RWPE2 (cell line): ENCODE measurements at regions not wholly inside any gene's neighbourhood (a gene's known extent, or its start where the extent isn't known, plus 50 kb on each side); places are given as distances from the start of the nearest gene placed in this dataset.

Source experiments
- ATAC-seq: fragments of 200-7000 bp; cut with Tn5 transposase; 3 replicates; pipeline ENCODE4 v1.9.1; 2021; ENCODE audit warnings: low read depth
- DNase-seq: peaks from one replicate; pipeline ENCODE4 v3.0.0-alpha.2; 2020; ENCODE audit warnings: low spot score
- H3K27ac ChIP-seq: fragments of 450-650 bp; 2 replicates; pipeline ENCODE4 v1.5.1; 2017; ENCODE audit warnings: mild to moderate bottlenecking; ENCODE audit not compliant: poor library complexity, severe bottlenecking
- H3K27me3 ChIP-seq: fragments of 250-450 bp; sonication (Bioruptor Pico); 2 replicates; pipeline ENCODE4 v1.5.1; 2021; ENCODE audit warnings: mild to moderate bottlenecking, moderate library complexity; ENCODE audit not compliant: insufficient read depth, poor library complexity, severe bottlenecking
- H3K36me3 ChIP-seq: fragments of 250-450 bp; sonication (Bioruptor Pico); 2 replicates; pipeline ENCODE4 v1.5.1; 2020; ENCODE audit warnings: low read depth, mild to moderate bottlenecking, moderate library complexity
- H3K4me1 ChIP-seq: fragments of 250-450 bp; sonication (Bioruptor Pico); 2 replicates; pipeline ENCODE4 v1.5.1; 2021; ENCODE audit warnings: mild to moderate bottlenecking, moderate library complexity; ENCODE audit not compliant: insufficient read depth, poor library complexity, severe bottlenecking
- H3K4me3 ChIP-seq: fragments of 250-450 bp; sonication (Bioruptor Pico); 2 replicates; pipeline ENCODE4 v1.5.1; 2021; ENCODE audit warnings: mild to moderate bottlenecking, moderate library complexity; ENCODE audit not compliant: severe bottlenecking
- H3K9me3 ChIP-seq: fragments of 250-450 bp; sonication (Bioruptor Pico); 2 replicates; pipeline ENCODE4 v1.5.1; 2021; ENCODE audit warnings: mild to moderate bottlenecking, moderate library complexity; ENCODE audit not compliant: severe bottlenecking
- TF ChIP-seq, protein P1 (sequence below): fragments of 450-650 bp; IDR thresholded peaks from one replicate; pipeline ENCODE4 v1.5.1; 2017; ENCODE audit warnings: mild to moderate bottlenecking, moderate library complexity; ENCODE audit not compliant: poor library complexity, severe bottlenecking

DNA sequence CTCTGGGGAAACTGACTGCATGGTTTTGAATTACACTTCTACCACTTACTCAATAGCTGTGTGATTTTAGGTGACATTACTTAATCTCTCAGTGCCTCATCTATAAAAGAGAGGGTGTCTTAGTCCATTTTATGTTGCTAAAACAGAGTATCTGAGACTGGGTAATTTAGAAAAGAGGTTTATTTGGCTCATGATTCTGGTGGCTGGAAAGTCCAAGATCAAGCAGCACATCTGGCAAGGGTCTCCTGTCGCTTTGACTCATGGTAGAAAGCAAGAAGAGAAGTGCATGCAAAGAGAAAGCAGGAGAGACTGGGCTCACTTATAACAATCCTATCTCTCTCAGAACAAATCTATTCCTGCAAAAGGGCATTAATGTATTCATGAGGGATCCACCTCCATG is 132.4 kb upstream of the IRX5 start:
- no peak for ATAC-seq
- Histone ChIP-seq H3K27ac (no peak overlapping the region), H3K27me3 (no peaks in the 10 kb centered on the region), H3K9me3 (no peaks in the 10 kb centered on the region), H3K4me3 (no peak overlapping the region), H3K4me1 (no peaks in the 10 kb centered on the region), H3K36me3 (no peaks in the 10 kb centered on the region)
- DNase-seq = no peak
- TF ChIP-seq, protein P1, sequence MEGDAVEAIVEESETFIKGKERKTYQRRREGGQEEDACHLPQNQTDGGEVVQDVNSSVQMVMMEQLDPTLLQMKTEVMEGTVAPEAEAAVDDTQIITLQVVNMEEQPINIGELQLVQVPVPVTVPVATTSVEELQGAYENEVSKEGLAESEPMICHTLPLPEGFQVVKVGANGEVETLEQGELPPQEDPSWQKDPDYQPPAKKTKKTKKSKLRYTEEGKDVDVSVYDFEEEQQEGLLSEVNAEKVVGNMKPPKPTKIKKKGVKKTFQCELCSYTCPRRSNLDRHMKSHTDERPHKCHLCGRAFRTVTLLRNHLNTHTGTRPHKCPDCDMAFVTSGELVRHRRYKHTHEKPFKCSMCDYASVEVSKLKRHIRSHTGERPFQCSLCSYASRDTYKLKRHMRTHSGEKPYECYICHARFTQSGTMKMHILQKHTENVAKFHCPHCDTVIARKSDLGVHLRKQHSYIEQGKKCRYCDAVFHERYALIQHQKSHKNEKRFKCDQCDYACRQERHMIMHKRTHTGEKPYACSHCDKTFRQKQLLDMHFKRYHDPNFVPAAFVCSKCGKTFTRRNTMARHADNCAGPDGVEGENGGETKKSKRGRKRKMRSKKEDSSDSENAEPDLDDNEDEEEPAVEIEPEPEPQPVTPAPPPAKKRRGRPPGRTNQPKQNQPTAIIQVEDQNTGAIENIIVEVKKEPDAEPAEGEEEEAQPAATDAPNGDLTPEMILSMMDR = no peak

DNA sequence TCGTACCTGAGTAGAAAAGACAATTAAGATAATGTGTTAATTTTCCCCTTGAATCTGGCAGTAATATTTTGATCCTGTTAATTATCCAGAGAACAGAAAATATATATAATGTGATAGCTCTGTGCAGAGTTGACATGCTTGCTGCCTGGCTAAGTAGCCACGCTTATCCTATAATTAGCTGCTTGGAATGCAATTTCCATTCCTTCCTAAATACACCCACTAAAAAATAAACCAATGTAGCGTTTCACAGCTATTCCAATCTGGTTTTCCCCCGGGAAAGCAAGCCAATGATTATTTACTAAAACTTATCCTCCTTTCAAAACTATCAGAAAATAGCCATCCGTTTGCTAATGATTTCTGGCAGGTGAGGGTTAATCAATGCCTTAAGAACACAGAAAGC is 134.5 kb upstream of the IRX5 start:
- TF ChIP-seq, protein P1 = no peak
- no peaks in the 10 kb centered on the region for H3K9me3 ChIP-seq
- H3K27ac ChIP-seq = no peak overlapping the region
- no peaks in the 10 kb centered on the region for H3K27me3 ChIP-seq
- DNase-seq (no peak), ATAC-seq (no peak)
- no peak overlapping the region for H3K4me3 ChIP-seq
- H3K4me1 ChIP-seq = no peaks in the 10 kb centered on the region
- no peaks in the 10 kb centered on the region for H3K36me3 ChIP-seq

DNA sequence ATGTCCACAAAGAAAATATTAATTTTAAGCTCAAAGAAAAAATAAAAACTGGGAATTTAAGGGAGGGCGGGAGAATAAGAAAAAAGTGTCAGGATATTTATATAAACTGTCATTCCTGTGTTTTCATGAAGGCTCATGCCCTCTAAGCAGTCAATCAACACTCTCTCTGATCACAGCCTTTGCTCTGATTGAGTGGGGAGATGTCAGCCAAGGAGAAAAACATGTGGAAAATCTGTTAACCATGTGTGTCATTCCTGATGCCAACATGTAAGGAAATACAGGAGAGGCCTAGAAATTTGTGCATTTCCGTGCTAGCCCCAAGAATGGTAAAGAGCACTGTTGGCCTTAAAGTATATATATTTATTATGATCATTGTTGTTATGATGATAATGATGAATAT is 137.9 kb upstream of the IRX5 start:
- DNase-seq = no peak
- Histone ChIP-seq H3K4me3 (no peak overlapping the region), H3K36me3 (no peaks in the 10 kb centered on the region), H3K9me3 (no peaks in the 10 kb centered on the region), H3K27ac (no peak overlapping the region), H3K4me1 (no peaks in the 10 kb centered on the region), H3K27me3 (no peaks in the 10 kb centered on the region)
- ATAC-seq = no peak
- TF ChIP-seq, protein P1 = no peak

DNA sequence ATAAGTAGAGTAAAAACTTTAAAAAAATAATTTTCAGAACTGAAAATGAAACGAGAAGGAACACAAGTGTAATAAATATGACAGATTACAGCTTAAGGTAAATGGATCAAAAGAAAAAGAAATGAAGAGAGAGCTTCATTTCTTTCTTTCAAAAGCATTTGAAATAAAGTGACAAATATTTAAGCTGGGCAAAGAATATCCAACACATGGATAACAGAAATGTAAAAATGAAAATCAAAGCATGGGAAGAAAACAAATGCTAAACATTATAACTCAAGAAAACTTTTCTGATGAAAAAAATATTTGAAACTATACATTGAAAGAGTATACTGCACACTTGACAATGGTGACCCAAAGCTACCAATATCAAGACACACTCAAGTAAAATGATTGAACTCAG is 143.6 kb upstream of the IRX5 start:
- no peaks in the 10 kb centered on the region for H3K27me3 ChIP-seq
- no peak overlapping the region for H3K4me3 ChIP-seq
- TF ChIP-seq, protein P1 = no peak
- ATAC-seq (no peak), DNase-seq (no peak)
- H3K27ac ChIP-seq = no peak overlapping the region
- H3K4me1 ChIP-seq = no peaks in the 10 kb centered on the region
- no peaks in the 10 kb centered on the region for H3K36me3 ChIP-seq
- no peaks in the 10 kb centered on the region for H3K9me3 ChIP-seq

DNA sequence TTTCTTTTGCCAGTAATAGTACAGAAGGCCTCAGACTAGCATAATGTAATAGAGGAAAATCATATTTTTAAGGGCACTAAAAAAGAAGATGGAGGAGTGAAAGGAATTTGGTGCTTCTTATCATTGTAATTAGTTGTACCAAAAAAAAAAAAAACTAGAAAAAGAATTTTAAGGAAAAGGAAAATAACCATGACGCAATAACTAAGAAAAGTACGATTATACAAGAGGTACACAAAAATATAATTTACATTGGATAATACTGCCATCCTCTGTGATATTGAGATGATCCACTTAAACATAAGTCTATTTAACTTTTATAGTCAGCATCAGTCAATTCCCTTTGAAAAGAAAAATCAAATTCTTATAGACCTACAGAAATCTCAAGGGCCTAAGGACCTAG is 146.7 kb upstream of the IRX5 start:
- DNase-seq (no peak), ATAC-seq (no peak)
- TF ChIP-seq, protein P1 = no peak
- Histone ChIP-seq H3K4me3 (no peak overlapping the region), H3K4me1 (no peaks in the 10 kb centered on the region), H3K36me3 (no peaks in the 10 kb centered on the region), H3K27ac (no peak overlapping the region), H3K27me3 (no peaks in the 10 kb centered on the region), H3K9me3 (no peaks in the 10 kb centered on the region)
